ENCODE measurements at regions not wholly inside any gene's neighbourhood (a gene's known extent, or its start where the extent isn't known, plus 50 kb on each side); places are given as distances from the start of the nearest gene placed in this dataset.
"Not testable (repeated sequence)": the region's sequence is repeated elsewhere in the genome, so short reads cannot be mapped to it uniquely, and the experiment has no call there.

DNA sequence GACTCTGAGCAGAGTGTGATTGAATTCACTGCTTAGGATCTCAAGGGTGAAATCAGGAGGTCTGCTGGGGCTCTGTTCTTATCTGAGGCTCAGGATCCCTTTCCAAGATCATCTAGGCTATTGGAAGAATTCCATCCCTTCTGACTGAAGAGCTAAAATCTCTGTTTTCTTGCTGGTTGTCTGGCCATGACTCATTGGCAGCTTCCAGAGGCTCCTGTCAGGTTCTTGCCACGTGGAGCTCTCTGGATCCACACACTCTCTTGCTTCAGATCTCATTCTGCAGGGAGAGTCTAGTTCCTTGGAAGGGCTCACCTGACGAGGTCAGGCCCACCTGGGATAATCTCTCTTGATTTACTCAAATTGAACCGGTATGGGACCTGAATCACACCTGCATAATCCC lies 930.7 kb downstream of the CDH8 start:
- Mint-ChIP-seq H3K4me3 (ENCODE audit: low read depth) (no peak overlapping the region), H3K27ac (no peak overlapping the region), H3K9me3 (peaks cover 35% of the 10 kb centered on the region), H3K36me3 (ENCODE audit: low read depth) (no peaks in the 10 kb centered on the region), H3K4me1 (ENCODE audit: low read depth) (no peaks in the 10 kb centered on the region), H3K27me3 (ENCODE audit: low read depth) (no peaks in the 10 kb centered on the region)
- intact Hi-C loops (cut with micrococcal nuclease), result no loop called here
- no peak for DNase-seq (ENCODE audit: low spot score)

DNA sequence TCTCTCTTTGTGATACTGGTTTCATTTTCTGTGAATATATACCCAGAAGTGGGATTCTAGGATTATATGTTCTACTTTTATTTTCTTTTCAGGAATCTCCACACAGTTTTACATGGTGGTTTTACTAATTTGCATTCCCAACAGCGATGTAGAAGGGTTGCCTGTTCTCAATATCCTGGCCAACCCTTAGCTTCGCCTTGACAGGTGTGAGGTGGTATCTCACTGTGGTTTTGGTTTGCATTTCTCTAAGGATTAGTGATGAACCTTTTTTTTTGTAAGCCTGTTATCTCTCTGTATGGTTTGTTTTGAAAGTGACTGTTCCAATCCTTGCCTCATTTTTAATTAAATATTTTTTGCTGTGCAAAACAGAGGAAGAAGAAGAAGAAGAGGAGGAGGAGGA lies 937.7 kb downstream of the CDH8 start:
- Mint-ChIP-seq H3K9me3 (peaks cover 39% of the 10 kb centered on the region), H3K36me3 (ENCODE audit: low read depth) (no peaks in the 10 kb centered on the region), H3K27me3 (ENCODE audit: low read depth) (no peaks in the 10 kb centered on the region), H3K4me1 (ENCODE audit: low read depth) (no peaks in the 10 kb centered on the region), H3K4me3 (ENCODE audit: low read depth) (no peak overlapping the region), H3K27ac (no peak overlapping the region)
- DNase-seq (ENCODE audit: low spot score), result no peak
- intact Hi-C loops (cut with micrococcal nuclease), result no loop called here

DNA sequence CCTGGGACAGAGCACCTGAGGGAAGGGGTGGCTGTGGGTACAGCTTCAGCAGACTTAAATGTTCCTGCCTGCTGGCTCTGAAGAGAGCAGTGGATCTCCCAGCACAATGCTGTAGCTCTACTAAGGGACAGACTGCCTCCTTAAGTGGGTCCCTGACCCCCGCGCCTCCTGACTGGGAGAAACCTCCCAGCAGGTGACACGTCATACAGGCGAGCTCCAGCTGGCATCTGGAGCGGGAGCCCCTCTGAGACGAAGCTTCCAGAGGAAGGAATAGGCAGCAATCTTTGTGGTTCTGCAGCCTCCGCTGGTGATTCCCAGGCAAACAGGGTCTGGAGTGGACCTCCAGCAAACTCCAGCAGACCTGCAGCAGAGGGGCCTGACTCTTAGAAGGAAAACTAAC lies 944.9 kb downstream of the CDH8 start:
- H3K27ac Mint-ChIP-seq; H3K36me3 Mint-ChIP-seq (ENCODE audit: low read depth); H3K4me1 Mint-ChIP-seq (ENCODE audit: low read depth); DNase-seq (ENCODE audit: low spot score); H3K4me3 Mint-ChIP-seq (ENCODE audit: low read depth); H3K27me3 Mint-ChIP-seq (ENCODE audit: low read depth); intact Hi-C loops (cut with micrococcal nuclease): not testable (repeated sequence)
- peaks cover 59% of the 10 kb centered on the region for H3K9me3 Mint-ChIP-seq

DNA sequence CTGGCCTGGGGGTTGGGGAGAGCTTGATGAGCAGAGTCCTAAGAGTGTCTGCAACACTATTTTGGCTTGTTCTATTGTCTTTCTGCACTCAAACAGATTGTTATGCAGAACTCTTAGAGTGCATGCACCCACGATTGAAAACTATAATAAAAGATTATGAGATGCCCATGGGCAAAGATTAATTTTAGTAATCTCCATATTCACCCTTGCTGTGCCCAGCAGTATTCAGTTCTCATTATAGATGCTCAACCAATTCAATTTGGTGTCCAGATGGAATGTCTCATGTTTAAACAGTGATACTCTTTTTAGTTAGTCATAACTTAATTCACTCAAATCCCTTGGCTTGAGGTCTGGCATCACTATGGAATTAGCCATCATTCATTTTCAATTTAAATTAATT lies 952.5 kb downstream of the CDH8 start:
- DNase-seq (ENCODE audit: low spot score), result no peak
- intact Hi-C loops (cut with micrococcal nuclease), result no loop called here
- no peaks in the 10 kb centered on the region for H3K27me3 Mint-ChIP-seq (ENCODE audit: low read depth)
- no peak overlapping the region for H3K4me3 Mint-ChIP-seq (ENCODE audit: low read depth)
- no peak overlapping the region for H3K27ac Mint-ChIP-seq
- peaks cover 30% of the 10 kb centered on the region for H3K9me3 Mint-ChIP-seq
- H3K36me3 Mint-ChIP-seq (ENCODE audit: low read depth), result no peaks in the 10 kb centered on the region
- H3K4me1 Mint-ChIP-seq (ENCODE audit: low read depth), result no peaks in the 10 kb centered on the region

DNA sequence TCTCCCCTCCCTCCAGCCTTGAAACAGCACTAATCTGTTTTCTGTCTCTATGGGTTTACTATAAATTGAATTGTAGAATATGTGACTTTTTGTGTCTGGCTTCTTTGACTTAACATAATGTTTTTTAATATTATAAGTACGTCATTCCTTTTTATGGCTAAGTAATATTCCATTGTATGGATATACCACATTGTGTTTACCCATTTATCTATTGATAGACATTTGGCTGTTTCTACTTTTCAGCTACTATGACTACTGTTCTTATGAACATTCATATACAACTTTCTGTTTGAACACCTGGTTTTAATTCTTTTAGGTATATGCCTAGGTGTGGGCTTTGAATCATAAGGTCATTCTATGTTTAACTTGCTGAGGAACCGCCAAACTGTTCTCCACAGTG lies 961.9 kb downstream of the CDH8 start:
- no peak for DNase-seq (ENCODE audit: low spot score)
- Mint-ChIP-seq H3K4me1 (ENCODE audit: low read depth) (no peaks in the 10 kb centered on the region), H3K9me3 (peaks cover 51% of the 10 kb centered on the region), H3K36me3 (ENCODE audit: low read depth) (no peaks in the 10 kb centered on the region), H3K27me3 (ENCODE audit: low read depth) (no peaks in the 10 kb centered on the region), H3K27ac (no peak overlapping the region), H3K4me3 (ENCODE audit: low read depth) (no peak overlapping the region)
- intact Hi-C loops (cut with micrococcal nuclease), result no loop called here

DNA sequence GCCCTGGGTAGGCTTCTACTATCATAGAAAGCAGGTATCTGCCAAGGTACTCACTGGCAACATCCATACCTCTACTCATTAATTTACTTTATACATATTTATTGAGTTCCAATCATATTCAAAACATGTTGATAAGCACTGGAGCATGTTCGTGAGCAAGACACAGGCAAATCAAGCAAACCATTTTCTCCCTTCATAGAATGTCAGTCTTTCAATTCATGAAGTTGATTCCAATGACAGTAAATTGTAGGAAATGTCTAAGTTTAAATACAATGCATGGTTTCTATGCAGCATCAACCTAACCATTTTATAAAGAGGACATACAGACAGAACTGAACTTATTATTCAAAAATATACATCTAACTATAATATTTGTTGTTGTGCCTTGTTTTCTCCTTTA lies 978.6 kb downstream of the CDH8 start:
- Mint-ChIP-seq H3K27me3 (ENCODE audit: low read depth) (no peaks in the 10 kb centered on the region), H3K27ac (no peak overlapping the region), H3K36me3 (ENCODE audit: low read depth) (no peaks in the 10 kb centered on the region), H3K4me3 (ENCODE audit: low read depth) (no peak overlapping the region), H3K4me1 (ENCODE audit: low read depth) (no peaks in the 10 kb centered on the region), H3K9me3 (peaks cover 51% of the 10 kb centered on the region)
- no peak for DNase-seq (ENCODE audit: low spot score)
- intact Hi-C loops (cut with micrococcal nuclease), result no loop called here

DNA sequence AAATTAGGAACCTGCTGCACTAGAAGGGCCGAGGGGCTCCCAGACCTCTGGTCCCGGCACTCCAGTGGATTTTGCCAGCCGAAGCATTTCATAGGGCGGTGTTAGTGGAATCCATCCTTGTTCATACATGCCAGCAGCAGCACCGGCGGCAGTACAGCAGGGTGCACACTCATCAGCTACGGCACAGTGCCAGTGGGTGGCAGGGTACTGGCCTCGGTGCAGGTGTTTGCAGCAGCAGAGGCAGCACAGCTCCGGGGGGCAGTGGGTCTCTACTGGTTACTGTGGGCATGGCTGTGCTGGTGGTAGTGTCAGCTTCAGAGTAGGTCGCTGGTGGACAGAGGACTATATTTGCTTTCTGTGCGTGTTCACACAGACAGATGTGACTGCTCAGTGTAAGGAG lies 985.7 kb downstream of the CDH8 start:
- Mint-ChIP-seq H3K27ac (no peak overlapping the region), H3K4me1 (ENCODE audit: low read depth) (no peaks in the 10 kb centered on the region), H3K36me3 (ENCODE audit: low read depth) (no peaks in the 10 kb centered on the region), H3K4me3 (ENCODE audit: low read depth) (no peak overlapping the region), H3K27me3 (ENCODE audit: low read depth) (no peaks in the 10 kb centered on the region), H3K9me3 (peaks cover 57% of the 10 kb centered on the region)
- intact Hi-C loops (cut with micrococcal nuclease), result no loop called here
- DNase-seq (ENCODE audit: low spot score), result no peak

DNA sequence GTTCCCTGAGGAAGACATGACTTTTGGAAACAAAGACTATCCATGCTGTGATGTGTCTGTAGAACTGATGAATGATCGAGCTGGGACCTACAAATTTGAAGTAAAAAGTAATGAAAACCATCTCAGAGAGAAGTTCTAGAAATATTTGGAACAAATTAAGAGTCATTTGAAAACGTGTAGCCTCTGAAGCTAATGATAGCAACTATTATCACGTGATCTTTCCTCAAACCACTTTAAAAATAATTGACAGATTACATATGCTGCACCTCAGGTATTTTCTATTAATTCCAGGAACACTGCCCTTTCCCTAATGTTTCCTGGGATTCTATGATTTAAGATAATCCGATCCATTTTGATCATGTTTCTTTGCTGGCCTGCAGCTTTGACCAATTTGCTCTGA lies 990.3 kb downstream of the CDH8 start:
- Mint-ChIP-seq H3K9me3 (peaks cover 54% of the 10 kb centered on the region), H3K27ac (no peak overlapping the region), H3K36me3 (ENCODE audit: low read depth) (no peaks in the 10 kb centered on the region), H3K27me3 (ENCODE audit: low read depth) (no peaks in the 10 kb centered on the region), H3K4me3 (ENCODE audit: low read depth) (no peak overlapping the region), H3K4me1 (ENCODE audit: low read depth) (no peaks in the 10 kb centered on the region)
- no peak for DNase-seq (ENCODE audit: low spot score)
- intact Hi-C loops (cut with micrococcal nuclease), result no loop called here

DNA sequence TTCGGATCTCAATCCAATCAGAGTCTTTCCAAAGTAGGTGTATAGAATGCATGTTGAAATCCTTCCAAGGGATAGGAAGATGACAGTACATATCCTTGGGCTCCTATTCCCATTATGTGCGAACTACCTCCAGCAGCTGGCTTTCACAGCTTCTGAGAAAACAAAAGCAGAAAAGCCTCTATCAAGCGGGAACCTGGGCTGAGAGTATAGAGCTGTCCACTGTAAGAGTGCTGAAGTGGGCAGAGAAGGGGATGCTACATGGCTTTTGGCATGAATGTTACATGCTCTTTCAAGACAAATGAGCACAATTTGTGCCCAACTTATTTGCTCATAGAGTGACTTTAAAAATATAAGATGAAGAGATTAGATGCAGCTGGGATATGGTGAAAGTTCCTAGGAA lies 993.5 kb downstream of the CDH8 start:
- Mint-ChIP-seq H3K9me3 (peaks cover 43% of the 10 kb centered on the region), H3K27me3 (ENCODE audit: low read depth) (no peaks in the 10 kb centered on the region), H3K4me1 (ENCODE audit: low read depth) (no peaks in the 10 kb centered on the region), H3K36me3 (ENCODE audit: low read depth) (no peaks in the 10 kb centered on the region), H3K4me3 (ENCODE audit: low read depth) (no peak overlapping the region), H3K27ac (no peak overlapping the region)
- intact Hi-C loops (cut with micrococcal nuclease), result no loop called here
- no peak for DNase-seq (ENCODE audit: low spot score)

DNA sequence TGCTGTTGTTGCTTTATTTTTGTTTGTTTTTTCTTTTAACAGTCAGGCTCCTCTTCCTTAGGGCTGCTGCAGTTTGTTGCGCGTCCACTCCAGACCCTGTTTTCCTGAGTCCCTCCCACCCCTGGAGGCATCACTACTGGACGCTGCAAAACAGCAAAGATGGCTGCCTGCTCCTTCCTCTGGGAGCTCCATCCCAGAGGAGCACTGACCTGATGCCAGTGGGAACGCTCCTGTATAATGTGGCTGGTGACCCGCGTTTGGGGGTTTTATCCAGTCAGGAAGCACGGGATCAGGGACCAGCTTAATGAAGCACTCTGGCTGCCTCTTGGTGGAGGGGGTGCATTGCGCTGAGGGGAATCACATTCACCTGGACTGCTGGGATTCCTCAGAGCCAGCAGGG lies 1005.6 kb downstream of the CDH8 start:
- H3K36me3 Mint-ChIP-seq (ENCODE audit: low read depth), result no peaks in the 10 kb centered on the region
- DNase-seq (ENCODE audit: low spot score), result no peak
- H3K27me3 Mint-ChIP-seq (ENCODE audit: low read depth), result no peaks in the 10 kb centered on the region
- H3K4me1 Mint-ChIP-seq (ENCODE audit: low read depth), result no peaks in the 10 kb centered on the region
- H3K9me3 Mint-ChIP-seq, result peaks cover 55% of the 10 kb centered on the region
- H3K27ac Mint-ChIP-seq, result no peak overlapping the region
- no peak overlapping the region for H3K4me3 Mint-ChIP-seq (ENCODE audit: low read depth)
- intact Hi-C loops (cut with micrococcal nuclease), result no loop called here

DNA sequence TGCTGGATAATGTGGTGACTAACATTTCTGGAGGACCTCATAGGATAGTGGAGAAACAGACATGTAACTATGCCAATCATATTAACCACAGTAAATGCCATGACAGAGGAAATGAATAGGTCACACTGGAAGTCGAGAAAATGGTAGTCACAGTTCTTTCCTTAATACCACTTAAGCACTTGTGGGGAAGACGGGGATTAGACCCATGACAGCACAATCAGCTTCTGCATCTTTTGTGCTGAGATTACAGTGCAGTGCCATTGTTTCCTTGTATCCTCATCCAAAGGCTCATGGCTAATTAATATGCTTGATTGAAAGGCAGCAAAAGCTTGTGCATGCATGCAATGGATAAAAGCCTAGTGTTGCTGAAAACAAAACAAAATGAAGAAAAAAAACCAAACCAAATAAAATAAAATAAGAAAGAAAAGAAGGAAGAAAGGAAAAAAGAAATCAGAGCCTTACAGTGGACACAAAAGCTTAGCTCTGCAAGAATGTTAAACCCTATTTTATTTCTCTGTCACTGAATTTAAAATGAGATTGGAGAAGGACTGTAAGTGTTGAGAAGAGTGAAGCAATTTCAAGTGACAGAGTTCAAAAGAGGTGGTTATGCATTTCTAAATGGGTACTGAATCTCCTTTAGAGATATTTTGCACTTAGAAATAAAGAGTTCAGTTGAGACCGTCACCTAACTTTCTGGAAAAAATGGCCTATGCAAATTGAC lies 1011.9 kb downstream of the CDH8 start:
- H3K9me3 Mint-ChIP-seq, result peaks cover 55% of the 10 kb centered on the region
- DNase-seq (ENCODE audit: low spot score), result no peak
- no peaks in the 10 kb centered on the region for H3K27me3 Mint-ChIP-seq (ENCODE audit: low read depth)
- no peaks in the 10 kb centered on the region for H3K36me3 Mint-ChIP-seq (ENCODE audit: low read depth)
- no peak overlapping the region for H3K4me3 Mint-ChIP-seq (ENCODE audit: low read depth)
- H3K27ac Mint-ChIP-seq, result no peak overlapping the region
- H3K4me1 Mint-ChIP-seq (ENCODE audit: low read depth), result no peaks in the 10 kb centered on the region
- intact Hi-C loops (cut with micrococcal nuclease), result no loop called here

DNA sequence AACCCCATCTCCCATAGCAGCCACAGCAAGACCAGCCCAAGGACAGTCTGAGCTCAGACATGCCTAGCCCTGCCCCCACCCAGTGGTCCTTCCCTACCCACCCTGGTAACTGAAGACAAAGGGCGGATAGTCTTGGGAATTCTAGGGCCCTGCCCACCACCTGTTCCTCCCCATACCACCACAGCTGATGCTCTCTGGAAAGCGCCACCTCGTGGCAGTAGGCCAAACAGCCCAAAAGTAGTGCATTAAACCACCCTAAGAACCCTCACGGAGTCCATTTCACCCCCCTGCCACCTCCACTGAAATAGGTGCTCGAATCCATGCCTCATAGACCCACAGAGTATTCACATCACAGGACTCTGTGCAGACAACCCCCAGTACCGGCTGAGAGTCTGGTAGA lies 1021.4 kb downstream of the CDH8 start:
- H3K27me3 Mint-ChIP-seq (ENCODE audit: low read depth), result no peaks in the 10 kb centered on the region
- no peaks in the 10 kb centered on the region for H3K4me1 Mint-ChIP-seq (ENCODE audit: low read depth)
- H3K36me3 Mint-ChIP-seq (ENCODE audit: low read depth), result no peaks in the 10 kb centered on the region
- peaks cover 53% of the 10 kb centered on the region for H3K9me3 Mint-ChIP-seq
- no peak overlapping the region for H3K27ac Mint-ChIP-seq
- intact Hi-C loops (cut with micrococcal nuclease), result no loop called here
- H3K4me3 Mint-ChIP-seq (ENCODE audit: low read depth), result no peak overlapping the region
- no peak for DNase-seq (ENCODE audit: low spot score)

DNA sequence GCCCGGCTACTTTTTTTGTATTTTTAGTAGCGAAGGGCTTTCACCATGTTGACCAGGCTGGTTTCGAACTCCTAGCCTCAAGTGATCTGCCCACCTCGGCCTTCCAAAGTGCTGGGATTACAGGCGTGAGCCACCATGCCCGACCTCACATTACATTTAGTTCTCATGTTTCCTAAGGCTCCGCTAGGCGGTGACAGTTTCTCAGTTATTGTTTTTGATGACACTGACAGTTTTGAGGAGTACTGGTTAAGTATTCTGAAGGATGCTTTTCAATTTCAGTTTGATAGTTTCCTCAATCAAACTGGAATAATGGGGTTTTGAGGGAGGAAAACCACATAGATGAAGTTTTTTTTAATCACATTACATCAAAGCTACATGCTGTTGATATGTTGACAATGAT lies 1028.5 kb downstream of the CDH8 start:
- Mint-ChIP-seq H3K27me3 (ENCODE audit: low read depth) (no peaks in the 10 kb centered on the region), H3K27ac (no peak overlapping the region), H3K4me3 (ENCODE audit: low read depth) (no peak overlapping the region), H3K36me3 (ENCODE audit: low read depth) (no peaks in the 10 kb centered on the region), H3K9me3 (peaks cover 28% of the 10 kb centered on the region), H3K4me1 (ENCODE audit: low read depth) (no peaks in the 10 kb centered on the region)
- intact Hi-C loops (cut with micrococcal nuclease), result no loop called here
- no peak for DNase-seq (ENCODE audit: low spot score)

DNA sequence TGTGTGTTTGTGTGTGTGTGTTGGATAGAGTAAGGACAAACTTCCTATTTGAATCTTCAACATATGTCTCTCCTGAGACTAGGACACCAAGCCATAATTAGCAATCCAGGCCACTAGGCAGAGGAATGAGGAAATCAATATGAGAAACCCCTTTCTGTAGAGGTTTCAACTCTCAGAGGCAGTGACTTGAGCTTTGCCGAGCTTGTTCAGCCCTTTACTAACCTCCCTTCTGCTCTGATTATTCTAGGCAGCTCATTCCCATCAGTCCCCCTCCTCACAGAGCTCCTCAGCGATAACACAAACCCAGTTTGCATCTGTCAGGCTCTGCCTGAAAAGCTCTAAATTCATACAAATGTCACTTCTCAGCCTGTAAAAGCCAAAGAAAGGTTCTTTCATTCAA lies 1030.3 kb downstream of the CDH8 start:
- no peaks in the 10 kb centered on the region for H3K36me3 Mint-ChIP-seq (ENCODE audit: low read depth)
- H3K27ac Mint-ChIP-seq, result no peak overlapping the region
- H3K4me3 Mint-ChIP-seq (ENCODE audit: low read depth), result no peak overlapping the region
- H3K9me3 Mint-ChIP-seq, result peaks cover 24% of the 10 kb centered on the region
- no peaks in the 10 kb centered on the region for H3K4me1 Mint-ChIP-seq (ENCODE audit: low read depth)
- no peak for DNase-seq (ENCODE audit: low spot score)
- H3K27me3 Mint-ChIP-seq (ENCODE audit: low read depth), result no peaks in the 10 kb centered on the region
- intact Hi-C loops (cut with micrococcal nuclease), result no loop called here
